ENCODE measurements at regions not wholly inside any gene's neighbourhood (a gene's known extent, or its start where the extent isn't known, plus 50 kb on each side); places are given as distances from the start of the nearest gene placed in this dataset.
A peak's percentile ranks its signal among the peaks of the same experiment; 100 is the strongest.

- TF ChIP-seq POLR2AphosphoS5 (IDR thresholded peaks at IDR 0.05) (no peak), POLR2A (IDR thresholded peaks at IDR 0.05) (no peak)
- TF ChIP-seq, protein P1, sequence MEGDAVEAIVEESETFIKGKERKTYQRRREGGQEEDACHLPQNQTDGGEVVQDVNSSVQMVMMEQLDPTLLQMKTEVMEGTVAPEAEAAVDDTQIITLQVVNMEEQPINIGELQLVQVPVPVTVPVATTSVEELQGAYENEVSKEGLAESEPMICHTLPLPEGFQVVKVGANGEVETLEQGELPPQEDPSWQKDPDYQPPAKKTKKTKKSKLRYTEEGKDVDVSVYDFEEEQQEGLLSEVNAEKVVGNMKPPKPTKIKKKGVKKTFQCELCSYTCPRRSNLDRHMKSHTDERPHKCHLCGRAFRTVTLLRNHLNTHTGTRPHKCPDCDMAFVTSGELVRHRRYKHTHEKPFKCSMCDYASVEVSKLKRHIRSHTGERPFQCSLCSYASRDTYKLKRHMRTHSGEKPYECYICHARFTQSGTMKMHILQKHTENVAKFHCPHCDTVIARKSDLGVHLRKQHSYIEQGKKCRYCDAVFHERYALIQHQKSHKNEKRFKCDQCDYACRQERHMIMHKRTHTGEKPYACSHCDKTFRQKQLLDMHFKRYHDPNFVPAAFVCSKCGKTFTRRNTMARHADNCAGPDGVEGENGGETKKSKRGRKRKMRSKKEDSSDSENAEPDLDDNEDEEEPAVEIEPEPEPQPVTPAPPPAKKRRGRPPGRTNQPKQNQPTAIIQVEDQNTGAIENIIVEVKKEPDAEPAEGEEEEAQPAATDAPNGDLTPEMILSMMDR (IDR thresholded peaks at IDR 0.05): no peak
- DNase-seq (ENCODE audit: low spot score): no peak
- Histone ChIP-seq H3K27ac (no peak overlapping the region), H3K9me3 (no peaks in the 10 kb centered on the region), H3K36me3 (no peaks in the 10 kb centered on the region), H3K27me3 (replicated peaks; ENCODE audit: insufficient read depth) (no peaks in the 10 kb centered on the region), H3K4me1 (replicated peaks) (no peaks in the 10 kb centered on the region), H3K4me3 (no peak overlapping the region)
- 61% methylated on average over 1 of the region's 1 CpG for WGBS
- intact Hi-C loops (cut with DNase I): no loop called here
Observed at GRCh38 chr7:46767071-46767470, 814.8 kb downstream of the TNS3 start.

DNA sequence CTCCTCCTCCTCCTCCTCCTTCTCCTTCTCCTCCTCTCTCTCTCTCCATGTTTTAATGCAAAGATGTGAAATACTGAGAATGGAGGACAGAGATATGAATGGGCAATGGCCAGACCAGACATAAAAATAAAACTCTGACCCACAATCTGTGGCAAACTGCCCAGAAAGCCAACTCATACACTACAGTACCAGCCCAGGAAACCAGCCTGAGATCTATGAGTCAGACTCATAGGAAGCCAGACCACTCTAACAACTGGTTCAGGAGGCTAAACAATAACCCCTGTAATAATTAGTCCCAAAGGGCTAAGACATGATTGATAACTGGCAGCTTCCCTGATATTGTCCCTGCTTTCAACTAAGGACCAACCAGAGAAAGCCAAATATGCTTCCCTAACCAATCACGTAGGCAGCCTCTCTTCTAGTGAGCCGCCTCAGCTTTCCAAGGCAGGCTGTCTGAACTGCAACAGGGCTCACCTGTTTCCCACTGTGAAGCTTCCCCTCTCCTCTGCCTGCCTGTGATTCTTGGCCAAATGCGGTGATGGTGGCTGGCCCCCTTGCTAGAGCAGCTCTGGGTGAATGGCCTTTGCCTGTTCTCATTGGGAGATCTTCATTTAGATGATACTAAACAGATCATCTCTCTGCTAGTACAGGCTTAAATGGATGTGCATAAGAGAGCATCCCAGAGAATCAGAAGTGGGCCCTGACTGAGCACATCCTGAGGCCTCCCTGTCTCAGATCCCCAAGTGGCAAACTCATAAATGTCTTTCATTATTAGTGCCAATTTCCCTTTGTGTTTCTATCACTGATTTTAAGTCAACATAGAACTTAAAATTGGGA lies 817.6 kb downstream of the TNS3 start:
- WGBS: 86% methylated on average over 3 of the region's 3 CpGs
- H3K27me3 ChIP-seq (replicated peaks; ENCODE audit: insufficient read depth): no peaks in the 10 kb centered on the region
- H3K36me3 ChIP-seq: no peaks in the 10 kb centered on the region
- peak; percentile 11 for DNase-seq (ENCODE audit: low spot score)
- TF ChIP-seq POLR2A (IDR thresholded peaks at IDR 0.05) (no peak), POLR2AphosphoS5 (IDR thresholded peaks at IDR 0.05) (no peak)
- TF ChIP-seq, protein P1 (IDR thresholded peaks at IDR 0.05): no peak
- H3K4me1 ChIP-seq (replicated peaks): no peaks in the 10 kb centered on the region
- no peak overlapping the region for H3K27ac ChIP-seq
- no peak overlapping the region for H3K4me3 ChIP-seq
- intact Hi-C loops (cut with DNase I): no loop called here
- no peaks in the 10 kb centered on the region for H3K9me3 ChIP-seq

DNA sequence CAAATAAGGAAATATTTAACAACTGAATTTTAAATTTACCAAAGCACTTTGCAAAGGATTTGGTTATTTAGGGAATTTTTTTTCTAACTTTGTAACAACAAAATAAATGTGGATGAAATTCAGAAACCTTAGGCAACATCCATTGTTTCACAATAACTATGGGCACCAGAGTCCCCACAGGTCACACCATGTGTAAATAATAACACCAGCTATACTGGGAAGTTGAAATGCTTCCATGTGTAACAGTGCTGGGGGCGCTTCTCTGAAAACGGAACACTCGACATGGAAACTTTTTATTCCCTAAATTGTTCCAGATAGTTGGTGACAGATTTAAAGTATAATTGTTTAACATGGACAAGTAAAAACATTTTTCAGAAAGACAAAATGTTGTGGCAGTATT lies 818.6 kb downstream of the TNS3 start:
- H3K27ac ChIP-seq: no peak overlapping the region
- WGBS: 49% methylated on average over 3 of the region's 3 CpGs

DNA sequence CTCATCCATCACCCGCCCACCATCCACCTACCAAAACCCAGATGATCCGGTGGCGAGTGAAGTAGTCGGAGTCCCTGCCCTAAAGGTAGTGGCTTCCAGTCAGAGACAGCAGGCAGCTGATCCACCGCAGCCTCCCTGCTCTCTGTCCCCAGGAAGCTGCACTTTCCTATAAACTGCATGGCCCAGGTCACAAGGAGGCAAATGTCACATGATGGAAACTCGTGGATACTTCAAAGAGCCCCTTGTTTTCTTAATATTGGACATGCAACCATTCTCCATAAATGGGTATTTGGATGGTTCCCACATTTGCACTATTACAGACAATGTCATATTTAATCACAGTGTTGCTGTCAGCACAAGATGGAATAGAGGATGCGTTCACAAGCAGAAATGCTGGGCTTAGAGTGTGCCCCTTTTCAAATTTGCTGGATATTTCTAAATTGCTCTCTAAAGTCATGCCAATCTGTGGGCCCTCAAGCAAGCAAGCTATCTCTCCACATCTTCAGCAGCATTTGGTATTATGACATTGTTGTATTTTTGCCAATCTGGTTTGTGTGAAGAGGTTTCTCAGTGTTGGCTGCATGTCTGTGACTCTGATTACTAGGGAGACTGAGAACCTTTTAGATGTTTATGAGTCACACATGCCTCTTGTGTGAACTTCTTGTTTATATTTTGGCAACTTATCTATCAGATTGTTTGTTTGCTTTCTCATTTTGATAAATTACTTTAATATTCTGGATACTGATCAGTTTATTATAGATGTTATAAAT lies 822.0 kb downstream of the TNS3 start:
- H3K27me3 ChIP-seq (replicated peaks; ENCODE audit: insufficient read depth): no peaks in the 10 kb centered on the region
- WGBS: 80% methylated on average over 7 of the region's 7 CpGs
- no peaks in the 10 kb centered on the region for H3K9me3 ChIP-seq
- H3K4me1 ChIP-seq (replicated peaks): no peaks in the 10 kb centered on the region
- H3K4me3 ChIP-seq: no peak overlapping the region
- no peaks in the 10 kb centered on the region for H3K36me3 ChIP-seq
- intact Hi-C loops (cut with DNase I): no loop called here
- TF ChIP-seq POLR2AphosphoS5 (IDR thresholded peaks at IDR 0.05): no peak
- no peak for TF ChIP-seq POLR2A (IDR thresholded peaks at IDR 0.05)
- TF ChIP-seq, protein P1 (IDR thresholded peaks at IDR 0.05): no peak
- DNase-seq (ENCODE audit: low spot score): no peak
- H3K27ac ChIP-seq: no peak overlapping the region

More for the DNA sequence above, 818.6 kb downstream of the TNS3 start:
- no peaks in the 10 kb centered on the region for H3K36me3 ChIP-seq
- intact Hi-C loops (cut with DNase I): no loop called here
- TF ChIP-seq, protein P1 (IDR thresholded peaks at IDR 0.05): no peak
- TF ChIP-seq POLR2AphosphoS5 (IDR thresholded peaks at IDR 0.05) (no peak), POLR2A (IDR thresholded peaks at IDR 0.05) (no peak)
- no peaks in the 10 kb centered on the region for H3K9me3 ChIP-seq
- no peaks in the 10 kb centered on the region for H3K4me1 ChIP-seq (replicated peaks)
- DNase-seq (ENCODE audit: low spot score): no peak
- H3K4me3 ChIP-seq: no peak overlapping the region
- H3K27me3 ChIP-seq (replicated peaks; ENCODE audit: insufficient read depth): no peaks in the 10 kb centered on the region
